Caki2 (cell line): ENCODE measurements at regions not wholly inside any gene's neighbourhood (a gene's known extent, or its start where the extent isn't known, plus 50 kb on each side); places are given as distances from the start of the nearest gene placed in this dataset.

Experiments used
- DNase-seq: peaks from one replicate; pipeline ENCODE4 v3.0.0-alpha.2; 2015; ENCODE audit warnings: low read depth
- in situ Hi-C: cut with HindIII; loops from 2 replicates; pipeline ENCODE4 v1.10.0; 2016; ENCODE audit warnings: low sequenced_read_pairs, low pct_unique_long_range_greater_than_20kb, mixed read lengths

DNA sequence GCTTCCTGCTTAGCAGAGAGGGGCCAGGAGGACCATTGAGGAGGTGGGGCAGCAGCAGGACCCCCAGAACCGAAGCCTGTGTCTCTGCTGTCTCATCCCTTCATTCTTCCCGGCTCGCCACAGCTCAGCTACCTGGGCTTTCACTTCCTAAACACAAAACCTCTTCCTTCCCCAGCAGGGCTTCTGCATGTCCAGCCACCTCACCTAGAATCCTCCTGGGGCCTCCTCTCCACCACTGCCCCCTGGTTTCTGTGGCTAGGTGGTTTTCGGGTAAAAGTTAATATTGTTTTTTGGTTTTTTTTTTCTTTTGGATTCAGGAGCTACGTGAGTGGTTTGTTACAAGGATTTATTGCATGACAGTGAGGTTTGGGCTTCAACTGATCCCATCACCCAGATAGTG lies 61.8 kb upstream of the PABPC3 start:
- no peak for DNase-seq
- in situ Hi-C loops = no loop called here

DNA sequence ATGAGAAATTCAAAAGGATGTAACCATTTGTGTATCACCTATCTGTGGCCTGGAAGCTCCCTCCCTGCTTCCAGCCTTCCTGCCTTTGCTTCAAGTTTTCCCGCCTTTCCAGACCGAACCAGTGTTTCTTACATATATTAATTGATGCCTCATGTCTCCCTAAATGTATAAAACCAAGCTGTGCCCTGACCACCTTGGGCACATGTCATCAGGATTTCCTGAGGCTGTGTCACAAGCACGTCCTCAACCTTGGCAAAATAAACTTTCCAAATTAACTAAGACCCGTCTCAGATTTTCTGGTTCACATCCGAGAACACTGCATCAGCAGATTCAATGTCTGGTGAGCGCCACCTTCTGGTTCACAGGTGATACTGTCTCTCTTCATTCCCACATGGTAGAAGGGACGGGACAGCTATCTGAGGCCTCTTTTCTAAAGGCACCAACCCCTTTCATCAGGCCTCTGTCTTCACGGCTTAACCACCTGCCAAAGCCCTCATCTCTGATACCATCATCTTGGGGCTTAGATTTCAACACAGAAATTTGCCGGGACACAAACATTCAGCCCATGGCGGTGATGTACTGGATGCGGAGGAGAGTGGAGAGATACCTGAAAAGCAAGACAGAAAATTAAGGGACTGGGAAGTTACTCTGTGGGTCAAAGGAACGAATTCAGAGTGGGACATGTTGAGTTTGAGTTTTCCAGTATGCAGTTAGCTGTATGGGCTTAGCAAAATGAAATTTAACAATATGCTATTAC lies 58.7 kb upstream of the PABPC3 start:
- peak; percentile 51 for DNase-seq
- in situ Hi-C loops = no loop called here

- no peak for DNase-seq
- in situ Hi-C loops = no loop called here
Observed at GRCh38 chr13:25042151-25042865, 53.6 kb upstream of the PABPC3 start.

GRCh38 chr13:25044071-25044470 lies 51.9 kb upstream of the PABPC3 start:
- in situ Hi-C loops = no loop called here
- DNase-seq = no peak
